HEK293 (cell line): ENCODE measurements at regions not wholly inside any gene's neighbourhood (a gene's known extent, or its start where the extent isn't known, plus 50 kb on each side); places are given as distances from the start of the nearest gene placed in this dataset.

Experiments
- CTCF ChIA-PET: fragments of 350-600 bp; formaldehyde crosslinking; extraction: SDS; loops from one replicate; lab custom pipeline; 2021; ENCODE audit warnings: antibody characterized with exemption; lab: Yijun Ruan, JAX
- POLR2A ChIA-PET: fragments of 300-600 bp; formaldehyde crosslinking; extraction: SDS; loops from one replicate; lab custom pipeline; 2020; ENCODE audit warnings: antibody characterized with exemption, inconsistent platforms; lab: Yijun Ruan, JAX
- H3K27ac ChIP-seq: fragments of 200-500 bp; sonication (Bioruptor generic); 2 replicates; pipeline ENCODE4 v1.5.1; 2014; ENCODE audit warnings: low read depth, low read length, control low read depth, inconsistent platforms; ENCODE audit errors: extremely low read depth
- H3K36me3 ChIP-seq, 2 experiments: fragments of 200-500 bp in 1 of 2; sonication (Bioruptor generic) in 1 of 2; 1 replicate in 1 of 2; 2 replicates in 1 of 2; pipeline ENCODE4 v1.5.1; 2014 to 2017; ENCODE audit warnings: inconsistent platforms in 2 of 2, low read length in 2 of 2; ENCODE audit not compliant: control insufficient read depth in 2 of 2, insufficient read depth in 1 of 2
- H3K4me1 ChIP-seq: fragments of 200-500 bp; sonication (Bioruptor generic); 2 replicates; pipeline ENCODE4 v1.5.1; 2014; ENCODE audit warnings: mild to moderate bottlenecking, low read length, inconsistent platforms; ENCODE audit not compliant: control insufficient read depth, insufficient read depth
- H3K4me3 ChIP-seq: 2 replicates; pipeline ENCODE4 v1.5.1; 2011; ENCODE audit warnings: low read depth, mild to moderate bottlenecking, control low read depth, low read length, moderate library complexity
- H3K9me3 ChIP-seq: fragments of 200-500 bp; sonication (Bioruptor generic); 2 replicates; pipeline ENCODE4 v1.5.1; 2014; ENCODE audit warnings: low read depth, low read length, inconsistent platforms; ENCODE audit not compliant: control insufficient read depth, insufficient read depth
- EGR2 ChIP-seq: fragments of 450-650 bp; formaldehyde crosslinking; IDR thresholded peaks from 2 replicates; pipeline ENCODE4 v1.5.1; 2016; ENCODE audit warnings: low read depth, missing biosample characterization, missing genetic modification characterization
- HOXC10 ChIP-seq: sonication (generic); formaldehyde crosslinking; IDR thresholded peaks from 2 replicates; pipeline ENCODE4 v1.8.1; 2023; ENCODE audit warnings: mild to moderate bottlenecking, missing genetic modification reagents
- PRDM10 ChIP-seq: fragments of 450-650 bp; formaldehyde crosslinking; IDR thresholded peaks from 2 replicates; pipeline ENCODE4 v1.5.1; 2016; ENCODE audit warnings: missing biosample characterization, missing genetic modification characterization
- SETDB1 ChIP-seq: IDR thresholded peaks from one replicate; pipeline ENCODE4 v1.6.1; 2017; ENCODE audit warnings: mild to moderate bottlenecking, low read length, moderate library complexity, mixed read lengths; ENCODE audit not compliant: insufficient read length
- WT1 ChIP-seq: fragments of 450-650 bp; formaldehyde crosslinking; IDR thresholded peaks from 2 replicates; pipeline ENCODE4 v1.5.1; 2016; ENCODE audit warnings: missing biosample characterization, missing genetic modification characterization
- ZBTB17 ChIP-seq: fragments of 450-650 bp; formaldehyde crosslinking; IDR thresholded peaks from 2 replicates; pipeline ENCODE4 v1.5.1; 2016; ENCODE audit warnings: missing biosample characterization, missing genetic modification characterization
- ZBTB48 ChIP-seq: fragments of 450-650 bp; formaldehyde crosslinking; IDR thresholded peaks from 2 replicates; pipeline ENCODE4 v1.5.1; 2016; ENCODE audit warnings: missing biosample characterization, missing genetic modification characterization
- ZFHX2 ChIP-seq: fragments of 450-650 bp; formaldehyde crosslinking; conservative IDR thresholded peaks from 2 replicates; pipeline ENCODE4 v1.5.1; 2016; ENCODE audit warnings: missing biosample characterization, missing genetic modification characterization
- ZIC2 ChIP-seq: fragments of 450-650 bp; formaldehyde crosslinking; IDR thresholded peaks from 2 replicates; pipeline ENCODE4 v1.5.1; 2016; ENCODE audit warnings: missing biosample characterization, missing genetic modification characterization
- ZNF10 ChIP-seq: fragments of 450-650 bp; formaldehyde crosslinking; IDR thresholded peaks from 2 replicates; pipeline ENCODE4 v1.5.1; 2017; ENCODE audit warnings: missing biosample characterization, missing genetic modification characterization
- ZNF146 ChIP-seq: fragments of 450-650 bp; formaldehyde crosslinking; IDR thresholded peaks from 2 replicates; pipeline ENCODE4 v1.5.1; 2016; ENCODE audit warnings: missing biosample characterization, missing genetic modification characterization
- ZNF174 ChIP-seq: fragments of 450-650 bp; formaldehyde crosslinking; IDR thresholded peaks from 2 replicates; pipeline ENCODE4 v1.5.0; 2017; ENCODE audit warnings: missing biosample characterization, mild to moderate bottlenecking, missing genetic modification characterization
- ZNF23 ChIP-seq: fragments of 450-650 bp; formaldehyde crosslinking; IDR thresholded peaks from 2 replicates; pipeline ENCODE4 v1.5.1; 2016; ENCODE audit warnings: missing biosample characterization, missing genetic modification characterization, borderline replicate concordance
- ZNF341 ChIP-seq: fragments of 450-650 bp; formaldehyde crosslinking; IDR thresholded peaks from 2 replicates; pipeline ENCODE4; 2016; ENCODE audit warnings: low read depth, missing biosample characterization, missing genetic modification characterization
- ZNF394 ChIP-seq: fragments of 450-650 bp; formaldehyde crosslinking; IDR thresholded peaks from 2 replicates; pipeline ENCODE4 v1.5.1; 2016; ENCODE audit warnings: missing biosample characterization, missing genetic modification characterization, mild to moderate bottlenecking, moderate library complexity, borderline replicate concordance
- ZNF416 ChIP-seq: fragments of 450-650 bp; formaldehyde crosslinking; IDR thresholded peaks from 2 replicates; pipeline ENCODE4 v1.5.1; 2016; ENCODE audit warnings: missing biosample characterization, missing genetic modification characterization
- ZNF501 ChIP-seq: fragments of 450-650 bp; formaldehyde crosslinking; IDR thresholded peaks from 2 replicates; pipeline ENCODE4 v1.5.1; 2016; ENCODE audit warnings: missing biosample characterization, missing genetic modification characterization
- ZNF610 ChIP-seq: fragments of 450-650 bp; formaldehyde crosslinking; IDR thresholded peaks from 2 replicates; pipeline ENCODE4 v1.5.1; 2016; ENCODE audit warnings: missing biosample characterization, missing genetic modification characterization, borderline replicate concordance
- ZNF670 ChIP-seq: fragments of 450-650 bp; formaldehyde crosslinking; IDR thresholded peaks from 2 replicates; pipeline ENCODE4 v1.5.1; 2016; ENCODE audit warnings: missing biosample characterization, missing genetic modification characterization, low read depth
- ZSCAN30 ChIP-seq: fragments of 450-650 bp; IDR thresholded peaks from 2 replicates; pipeline ENCODE4 v1.5.1; 2018; ENCODE audit warnings: missing biosample characterization, mild to moderate bottlenecking, missing genetic modification characterization, moderate library complexity

GRCh38 chr5:138647794-138648410 is 72.7 kb upstream of the HSPA9 start:
- ChIA-PET CTCF (interaction anchor here (0.6 to 0.9 kb wide), 2 partner anchors 353 to 614 kb away, joined by 3 to 6 read pairs; no protein-coding TSS in a partner anchor), POLR2A (interaction anchor here (0.5 kb wide), 1 partner anchor 776 kb away, joined by 6 read pairs; no protein-coding TSS in a partner anchor)
- Histone ChIP-seq H3K4me1 (no peaks in the 10 kb centered on the region; the same call in 1 of the 2 replicates), H3K9me3 (no peaks in the 10 kb centered on the region), H3K4me3 (no peak overlapping the region), H3K27ac (no peak overlapping the region), H3K36me3 (no peaks in the 10 kb centered on the region)
- TF ChIP-seq ZNF394 (no peak), ZNF10 (tag by site-specific recombination) (0 out of 2 replicates have a peak, but pooled peaks have one; percentile 49)

DNA sequence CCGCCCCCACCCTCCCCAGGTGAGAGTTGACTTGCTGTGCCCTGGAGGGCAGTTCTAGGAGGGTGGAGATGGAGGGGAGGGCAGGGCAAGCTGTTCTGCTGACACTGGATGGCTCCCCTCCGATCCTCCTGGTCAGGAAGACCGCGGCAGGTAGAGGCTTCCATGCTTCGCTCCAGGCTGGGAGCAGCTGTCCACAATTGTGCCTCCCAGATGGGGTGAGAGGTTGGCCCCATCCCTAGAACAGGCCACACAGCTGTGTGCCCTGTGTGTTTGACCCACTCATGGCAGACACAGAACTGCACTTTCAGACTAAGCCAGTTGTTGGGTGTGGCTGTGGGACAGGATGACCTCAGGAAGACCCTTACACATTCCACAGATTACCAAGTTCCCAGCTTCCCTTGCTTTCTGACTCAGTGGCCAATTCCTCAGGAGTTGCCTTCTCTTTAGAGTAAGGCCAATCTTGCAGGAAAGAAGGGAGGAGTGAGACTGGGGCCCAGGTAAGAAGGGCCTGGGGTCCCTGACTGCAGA is 72.1 kb upstream of the HSPA9 start:
- ChIA-PET CTCF (no interaction called here), POLR2A (no interaction called here)
- no peak for TF ChIP-seq ZSCAN30 (tag by site-specific recombination)
- no peak for TF ChIP-seq ZNF146 (tag by site-specific recombination)
- Histone ChIP-seq H3K27ac (no peak overlapping the region), H3K9me3 (no peaks in the 10 kb centered on the region), H3K4me1 (no peaks in the 10 kb centered on the region; the same call in 1 of the 2 replicates), H3K4me3 (no peak overlapping the region), H3K36me3 (no peaks in the 10 kb centered on the region)

- Histone ChIP-seq H3K4me3 (no peak overlapping the region), H3K9me3 (no peaks in the 10 kb centered on the region)
- TF ChIP-seq SETDB1 (no peak), WT1 (no peak), ZNF341 (no peak), ZNF610 (tag by site-specific recombination) (no peak), HOXC10 (no peak)
- TF ChIP-seq, all 188 proteins: peak for 0
- ChIA-PET POLR2A (no interaction called here), CTCF (no interaction called here)
- Histone ChIP-seq H3K36me3 (no peaks in the 10 kb centered on the region), H3K27ac (no peak overlapping the region), H3K4me1 (no peaks in the 10 kb centered on the region; the same call in 1 of the 2 replicates)
Measured at GRCh38 chr5:138646671-138647070, 71.5 kb upstream of the HSPA9 start.

DNA sequence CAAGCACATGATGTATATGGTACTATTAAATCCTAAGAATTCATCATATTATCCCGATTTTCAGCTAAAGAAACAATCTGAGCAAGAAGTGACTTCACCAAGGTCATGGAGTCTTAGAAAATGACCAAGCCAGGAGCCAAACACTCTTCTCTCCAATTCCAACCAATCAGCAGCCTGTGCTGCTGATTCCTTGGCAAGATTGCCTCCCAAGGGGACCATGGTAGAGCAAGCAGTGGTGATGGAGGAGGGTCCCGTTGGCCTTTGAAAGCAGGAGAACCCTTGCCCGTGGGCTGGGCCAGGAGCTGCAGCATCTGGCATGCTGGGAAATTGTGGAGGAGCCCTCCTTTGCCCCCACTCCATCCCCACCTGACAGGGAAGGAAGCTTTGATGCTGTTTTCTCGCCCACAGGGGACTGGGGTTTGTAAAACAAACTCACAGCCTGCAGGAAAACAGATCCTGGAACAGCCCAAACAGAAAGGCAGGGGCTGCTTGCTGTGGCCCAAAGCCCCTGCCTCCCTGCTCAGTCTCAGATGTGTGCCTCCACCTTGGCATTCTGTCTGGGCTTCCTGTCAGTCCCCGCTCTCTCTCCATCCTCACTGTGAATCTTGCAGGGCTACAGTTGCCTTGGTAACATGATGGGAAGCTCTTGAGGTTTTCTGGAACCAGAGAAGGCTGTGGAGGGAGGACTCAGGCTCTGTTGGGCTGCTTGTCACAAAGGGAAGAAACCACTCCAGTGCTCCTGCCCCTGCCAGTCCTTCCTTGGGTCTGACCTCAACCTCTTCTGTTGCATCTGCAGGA is 70.8 kb upstream of the HSPA9 start:
- TF ChIP-seq ZBTB48 (tag by site-specific recombination): no peak
- TF ChIP-seq EGR2 (tag by site-specific recombination): peak; percentile 76
- no peak for TF ChIP-seq ZNF501
- TF ChIP-seq ZNF416 (tag by site-specific recombination): no peak
- no peak for TF ChIP-seq ZNF670
- TF ChIP-seq ZNF174: no peak
- TF ChIP-seq ZNF23 (tag by site-specific recombination): no peak
- TF ChIP-seq ZBTB17 (tag by site-specific recombination): 0 out of 2 replicates have a peak, but pooled peaks have one; percentile 22
- 0 out of 2 replicates have a peak, but pooled peaks have one; percentile 9 for TF ChIP-seq ZIC2
- TF ChIP-seq PRDM10 (tag by site-specific recombination): peak; percentile 61
- peak; percentile 69 for TF ChIP-seq ZFHX2
- no peak overlapping the region for H3K27ac ChIP-seq
- no peak overlapping the region for H3K4me3 ChIP-seq
- no peaks in the 10 kb centered on the region for H3K9me3 ChIP-seq
- POLR2A ChIA-PET: no interaction called here
- CTCF ChIA-PET: no interaction called here
- no peaks in the 10 kb centered on the region for H3K36me3 ChIP-seq
- no peaks in the 10 kb centered on the region; the same call in 1 of the 2 replicates for H3K4me1 ChIP-seq
